Gastrocnemius medialis (tissue), 4 donors: ENCODE measurements at regions not wholly inside any gene's neighbourhood (a gene's known extent, or its start where the extent isn't known, plus 50 kb on each side); places are given as distances from the start of the nearest gene placed in this dataset.

ENCODE experiments used
- ATAC-seq, 2 donors: fragments of 150-250 bp; one replicate each; pipeline ENCODE4 v1.9.1; 2016
- DNase-seq, 2 donors: peaks; one replicate each; pipeline ENCODE4 v3.0.0-alpha.2; 2019
- H3K27ac ChIP-seq, 4 donors: fragments of 200-600 bp; sonication (generic); 1 replicate in 1 of 4; 2 replicates in 3 of 4; pipeline ENCODE4 v1.5.1; 2016 to 2018; ENCODE audit warnings: mild to moderate bottlenecking in 2 of 4, moderate library complexity in 1 of 4
- H3K27me3 ChIP-seq, 3 donors: fragments of 200-600 bp; sonication (generic) in 2 of 3; 1 replicate in 1 of 3; 2 replicates in 2 of 3; pipeline versions ENCODE4 v1.5.1 to v1.6.0; 2016 to 2019; ENCODE audit warnings: mild to moderate bottlenecking in 1 of 3, moderate library complexity in 1 of 3
- H3K36me3 ChIP-seq, 2 donors: fragments of 200-600 bp; sonication (generic) in 1 of 2; one replicate each; pipeline ENCODE4 v1.5.1; 2017 to 2018
- H3K4me1 ChIP-seq, 2 donors: fragments of 200-600 bp; sonication (generic) in 1 of 2; one replicate each; pipeline ENCODE4 v1.5.1; 2016 to 2017; ENCODE audit warnings: mild to moderate bottlenecking in 2 of 2
- H3K4me3 ChIP-seq, 4 donors: fragments of 200-600 bp; sonication (generic) in 3 of 4; 1 replicate in 1 of 4; 2 replicates in 3 of 4; pipeline ENCODE4 v1.5.1; 2016 to 2019; ENCODE audit warnings: mild to moderate bottlenecking in 2 of 4
- H3K9me3 ChIP-seq, 3 donors: fragments of 200-600 bp; sonication (generic) in 2 of 3; 1 replicate in 1 of 3; 2 replicates in 2 of 3; pipeline ENCODE4 v1.5.1; 2016 to 2019
- CTCF ChIP-seq, 5 experiments: fragments of 450-650 bp in 3 of 5; fragments of 200-600 bp in 2 of 5; sonication (generic) in 2 of 5; IDR thresholded peaks in 4 of 5; conservative IDR thresholded peaks in 1 of 5; 1 replicate in 4 of 5; 2 replicates in 1 of 5; pipeline ENCODE4 v1.5.1; 2016 to 2019; ENCODE audit warnings: antibody characterized with exemption in 5 of 5, mild to moderate bottlenecking in 3 of 5, moderate library complexity in 3 of 5
- POLR2A ChIP-seq, 2 donors: fragments of 450-650 bp; IDR thresholded peaks; one replicate each; pipeline ENCODE4 v1.6.1; 2017; ENCODE audit warnings: antibody characterized with exemption in 2 of 2, mild to moderate bottlenecking in 2 of 2, moderate library complexity in 2 of 2
- in situ Hi-C, 4 donors: fragments of 200-750 bp; cut with MboI; loops; one replicate each; pipeline versions ENCODE4 v1.15.0 to v1.8.0; 2017; ENCODE audit warnings: low sequenced_read_pairs in 4 of 4
- intact Hi-C: fragments of 100-400 bp; cut with DNase I; formaldehyde crosslinking; loops from one replicate; pipeline ENCODE4 v1.15.1; 2023; ENCODE audit warnings: low total_unique reads

GRCh38 chr4:110266136-110266535, 67.7 kb upstream of the ELOVL6 start:
- Histone ChIP-seq H3K4me1 (no peaks in the 10 kb centered on the region), H3K27me3 (no peaks in the 10 kb centered on the region), H3K9me3 (no peaks in the 10 kb centered on the region), H3K36me3 (no peaks in the 10 kb centered on the region), H3K4me3 (no peak overlapping the region), H3K27ac (no peak overlapping the region)
- intact Hi-C loops (no loop called here), in situ Hi-C loops (no loop called here)
- ATAC-seq (no peak), DNase-seq (no peak)
- TF ChIP-seq CTCF (IDR thresholded peaks at IDR 0.05 in 4 of 5, conservative IDR thresholded peaks at IDR 0.05 in 1 of 5) (no peak), POLR2A (IDR thresholded peaks at IDR 0.05) (no peak)

DNA sequence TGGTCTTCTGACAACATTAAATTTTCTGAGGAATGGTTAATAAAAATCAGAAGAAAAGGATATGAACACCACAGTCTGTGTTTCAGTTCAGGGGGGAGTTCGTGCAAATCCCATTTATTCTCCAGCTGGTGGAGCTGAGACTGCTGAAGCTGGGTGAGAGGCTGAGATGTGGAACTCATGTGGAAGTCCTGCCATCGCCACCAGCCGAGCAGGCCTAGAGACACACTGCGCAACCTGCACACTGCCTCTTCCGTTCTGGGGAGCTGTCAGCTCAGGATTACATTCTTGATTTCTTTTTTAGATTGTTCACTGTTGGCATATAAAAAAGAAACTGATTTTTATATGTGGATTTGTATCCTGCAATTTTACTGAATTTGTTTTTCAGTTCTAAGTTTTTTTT, 66.6 kb upstream of the ELOVL6 start:
- H3K9me3 ChIP-seq = no peaks in the 10 kb centered on the region
- H3K4me1 ChIP-seq = no peaks in the 10 kb centered on the region
- TF ChIP-seq POLR2A (IDR thresholded peaks at IDR 0.05) (no peak), CTCF (IDR thresholded peaks at IDR 0.05 in 4 of 5, conservative IDR thresholded peaks at IDR 0.05 in 1 of 5) (no peak)
- DNase-seq = no peak
- no peak overlapping the region for H3K4me3 ChIP-seq
- no peaks in the 10 kb centered on the region for H3K27me3 ChIP-seq
- ATAC-seq = no peak
- in situ Hi-C loops = no loop called here
- intact Hi-C loops = no loop called here
- H3K27ac ChIP-seq = no peak overlapping the region
- H3K36me3 ChIP-seq = no peaks in the 10 kb centered on the region

- TF ChIP-seq POLR2A (IDR thresholded peaks at IDR 0.05) (no peak), CTCF (IDR thresholded peaks at IDR 0.05 in 4 of 5, conservative IDR thresholded peaks at IDR 0.05 in 1 of 5) (no peak)
- intact Hi-C loops = no loop called here
- no peaks in the 10 kb centered on the region for H3K9me3 ChIP-seq
Measured at GRCh38 chr4:110260299-110260698, 61.9 kb upstream of the ELOVL6 start.

DNA sequence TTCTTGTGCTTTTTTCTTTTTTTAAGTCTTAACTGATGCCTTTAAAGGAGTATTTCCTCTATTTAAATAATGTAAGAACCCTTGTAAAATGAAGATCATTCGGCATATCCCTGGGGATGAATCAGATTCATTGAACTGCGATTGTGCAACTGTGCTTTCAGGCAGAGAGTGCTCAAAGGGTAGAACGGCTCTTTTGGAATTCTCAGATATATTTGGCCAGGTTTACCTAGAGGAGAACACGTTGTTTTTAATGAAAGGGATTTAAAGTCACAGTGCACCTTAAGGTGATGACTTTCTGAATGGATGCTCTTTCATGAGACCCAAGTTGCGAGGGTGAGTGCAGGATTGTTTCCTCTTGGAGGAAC, 51.6 kb upstream of the ELOVL6 start:
- ATAC-seq (no peak), DNase-seq (no peak)
- in situ Hi-C loops (no loop called here), intact Hi-C loops (no loop called here)
- Histone ChIP-seq H3K36me3 (no peaks in the 10 kb centered on the region), H3K4me1 (no peaks in the 10 kb centered on the region), H3K27ac (no peak overlapping the region), H3K4me3 (no peak overlapping the region), H3K27me3 (no peaks in the 10 kb centered on the region), H3K9me3 (no peaks in the 10 kb centered on the region)
- no peak for TF ChIP-seq POLR2A (IDR thresholded peaks at IDR 0.05)
- no peak for TF ChIP-seq CTCF (IDR thresholded peaks at IDR 0.05 in 4 of 5, conservative IDR thresholded peaks at IDR 0.05 in 1 of 5)

More at GRCh38 chr4:110260299-110260698, 61.9 kb upstream of the ELOVL6 start:
- H3K36me3 ChIP-seq = no peaks in the 10 kb centered on the region
- in situ Hi-C loops = no loop called here
- ATAC-seq (no peak), DNase-seq (no peak)
- H3K27ac ChIP-seq = no peak overlapping the region
- H3K27me3 ChIP-seq = no peaks in the 10 kb centered on the region
- H3K4me3 ChIP-seq = no peak overlapping the region
- H3K4me1 ChIP-seq = no peaks in the 10 kb centered on the region

DNA sequence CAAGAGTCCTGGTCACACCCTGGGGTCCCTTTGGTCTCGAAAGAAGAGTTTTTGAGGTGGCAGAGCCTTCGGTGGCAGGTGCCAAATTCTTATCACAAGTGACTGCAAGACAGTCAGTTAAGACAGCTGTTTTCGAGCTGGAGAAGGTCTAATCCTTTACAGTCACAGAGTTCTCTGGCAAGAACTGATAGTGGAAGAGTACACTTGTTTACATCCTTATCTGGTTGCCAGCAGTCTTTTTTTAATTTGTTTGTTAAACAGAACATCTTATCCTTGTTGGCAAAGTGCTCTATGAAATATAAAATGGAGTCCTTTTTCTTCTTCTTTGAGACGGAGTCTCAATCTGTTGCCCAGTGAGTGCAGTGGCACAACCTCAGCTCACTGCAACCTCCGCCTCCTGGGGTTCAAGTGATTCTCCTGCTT, 50.4 kb upstream of the ELOVL6 start:
- H3K4me3 ChIP-seq = no peak overlapping the region
- ATAC-seq (no peak), DNase-seq (no peak)
- intact Hi-C loops (no loop called here), in situ Hi-C loops (no loop called here)
- TF ChIP-seq POLR2A (IDR thresholded peaks at IDR 0.05) (no peak), CTCF (IDR thresholded peaks at IDR 0.05 in 4 of 5, conservative IDR thresholded peaks at IDR 0.05 in 1 of 5) (no peak)
- no peaks in the 10 kb centered on the region for H3K4me1 ChIP-seq
- H3K36me3 ChIP-seq = no peaks in the 10 kb centered on the region
- H3K27me3 ChIP-seq = no peaks in the 10 kb centered on the region
- no peaks in the 10 kb centered on the region for H3K9me3 ChIP-seq
- H3K27ac ChIP-seq = no peak overlapping the region
